ENCODE measurements at regions not wholly inside any gene's neighbourhood (a gene's known extent, or its start where the extent isn't known, plus 50 kb on each side); places are given as distances from the start of the nearest gene placed in this dataset.
"Not testable (repeated sequence)": the region's sequence is repeated elsewhere in the genome, so short reads cannot be mapped to it uniquely, and the experiment has no call there.

GRCh38 chr3:80350771-80351170 lies 583.0 kb upstream of the ROBO1 start:
- no peak for ATAC-seq
- DNase-seq: no peak
- no peaks in the 10 kb centered on the region for H3K4me1 Mint-ChIP-seq (ENCODE audit: low read depth)
- ChIA-PET CTCF (no interaction called here), POLR2A (no interaction called here)
- no peak overlapping the region for H3K4me3 Mint-ChIP-seq
- no peaks in the 10 kb centered on the region for H3K27me3 Mint-ChIP-seq (ENCODE audit: low read depth)
- peaks cover 19% of the 10 kb centered on the region for H3K9me3 Mint-ChIP-seq (ENCODE audit: insufficient read depth)
- no peak overlapping the region for H3K27ac Mint-ChIP-seq
- H3K36me3 Mint-ChIP-seq (ENCODE audit: low read depth): no peaks in the 10 kb centered on the region

GRCh38 chr3:80338366-80338765 lies 570.6 kb upstream of the ROBO1 start:
- ChIA-PET CTCF (no interaction called here), POLR2A (no interaction called here)
- no peak overlapping the region for H3K27ac Mint-ChIP-seq
- no peak for DNase-seq
- no peaks in the 10 kb centered on the region for H3K4me1 Mint-ChIP-seq (ENCODE audit: low read depth)
- peaks cover 16% of the 10 kb centered on the region for H3K9me3 Mint-ChIP-seq (ENCODE audit: insufficient read depth)
- H3K4me3 Mint-ChIP-seq: no peak overlapping the region
- H3K36me3 Mint-ChIP-seq (ENCODE audit: low read depth): no peaks in the 10 kb centered on the region
- ATAC-seq: no peak
- no peaks in the 10 kb centered on the region for H3K27me3 Mint-ChIP-seq (ENCODE audit: low read depth)

- Mint-ChIP-seq H3K27me3 (ENCODE audit: low read depth) (no peaks in the 10 kb centered on the region), H3K9me3 (ENCODE audit: insufficient read depth) (peaks cover 24% of the 10 kb centered on the region), H3K4me3 (no peak overlapping the region), H3K27ac (no peak overlapping the region), H3K36me3 (ENCODE audit: low read depth) (no peaks in the 10 kb centered on the region), H3K4me1 (ENCODE audit: low read depth) (no peaks in the 10 kb centered on the region)
- ChIA-PET POLR2A (no interaction called here), CTCF (no interaction called here)
- no peak for ATAC-seq
- no peak for DNase-seq
Measured at GRCh38 chr3:80334534-80334933, 566.7 kb upstream of the ROBO1 start.

DNA sequence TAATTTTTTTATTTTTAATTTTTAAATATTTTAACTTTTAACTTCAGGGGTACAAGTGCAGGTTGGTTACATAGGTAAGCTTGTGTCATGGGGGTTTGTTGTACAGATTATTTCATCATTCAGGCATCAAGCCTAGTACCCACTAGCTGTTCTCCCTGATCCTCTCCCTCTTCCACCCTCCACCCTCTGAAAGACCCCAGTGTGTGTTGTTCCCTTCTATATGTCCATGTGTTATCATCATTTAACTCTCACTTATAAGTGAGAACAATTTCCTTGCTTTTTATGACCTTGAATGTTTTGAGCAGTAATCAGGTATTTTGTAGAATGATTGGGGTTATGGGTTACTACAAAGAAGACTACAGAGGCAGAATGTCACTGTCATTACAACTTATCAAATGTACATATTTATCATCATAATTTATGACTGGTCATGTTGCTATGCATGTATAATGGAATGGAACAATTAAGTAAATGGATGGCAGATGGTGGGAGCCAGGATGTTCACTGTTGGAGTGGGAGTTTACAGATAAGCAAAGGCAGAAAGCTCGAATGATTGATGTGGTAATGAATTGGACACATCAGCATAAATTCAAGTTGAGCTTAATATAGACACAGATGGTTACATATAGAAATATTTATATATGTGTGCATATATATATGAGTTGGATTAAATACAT lies 563.8 kb upstream of the ROBO1 start:
- ATAC-seq: no peak
- Mint-ChIP-seq H3K36me3 (ENCODE audit: low read depth) (no peaks in the 10 kb centered on the region), H3K4me3 (no peak overlapping the region), H3K27ac (no peak overlapping the region), H3K27me3 (ENCODE audit: low read depth) (no peaks in the 10 kb centered on the region), H3K9me3 (ENCODE audit: insufficient read depth) (peaks cover 20% of the 10 kb centered on the region), H3K4me1 (ENCODE audit: low read depth) (no peaks in the 10 kb centered on the region)
- POLR2A ChIA-PET: no interaction called here
- no peak for DNase-seq
- CTCF ChIA-PET: no interaction called here

DNA sequence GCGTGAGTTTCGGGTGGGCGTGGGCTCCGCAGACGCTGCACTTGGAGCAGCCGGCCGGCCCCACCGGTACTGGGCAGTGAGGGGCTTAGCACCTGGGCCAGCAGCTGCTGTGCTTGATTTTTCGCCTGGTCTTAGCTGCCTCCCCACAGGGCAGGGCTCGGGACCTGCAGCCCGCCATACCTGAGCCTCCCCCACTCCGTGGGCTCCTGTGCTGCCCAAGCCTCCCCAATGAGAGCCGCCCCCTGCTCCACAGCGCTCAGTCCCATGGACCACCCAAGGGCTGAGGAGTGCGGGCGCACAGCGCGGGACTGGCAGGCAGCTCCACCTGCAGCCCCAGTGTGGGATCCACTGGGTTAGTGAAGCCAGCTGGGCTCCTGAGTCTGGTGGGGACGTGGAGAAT lies 546.7 kb upstream of the ROBO1 start:
- H3K27me3 Mint-ChIP-seq (ENCODE audit: low read depth); H3K4me3 Mint-ChIP-seq; H3K27ac Mint-ChIP-seq; ATAC-seq; H3K36me3 Mint-ChIP-seq (ENCODE audit: low read depth); H3K4me1 Mint-ChIP-seq (ENCODE audit: low read depth); DNase-seq; CTCF ChIA-PET; POLR2A ChIA-PET: not testable (repeated sequence)
- peaks cover 25% of the 10 kb centered on the region for H3K9me3 Mint-ChIP-seq (ENCODE audit: insufficient read depth)

DNA sequence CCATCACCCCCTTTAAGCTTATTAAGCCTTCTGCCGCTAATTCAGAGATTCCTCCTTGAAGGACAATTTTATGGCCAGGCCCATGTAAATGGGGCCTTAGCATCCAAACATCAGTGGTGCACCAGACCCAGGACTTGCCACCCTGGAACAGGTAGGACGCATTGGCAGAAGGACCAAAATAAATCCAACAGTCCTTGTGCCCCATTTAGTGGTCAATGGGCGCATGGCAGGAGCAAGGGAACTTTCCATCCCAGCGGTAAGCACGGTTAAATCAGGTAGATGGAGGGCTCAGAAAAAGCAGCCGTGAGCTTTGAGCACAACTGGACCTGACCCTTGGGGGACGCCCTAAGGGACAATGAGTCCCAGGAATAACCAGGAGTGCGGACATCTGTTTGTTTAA lies 540.8 kb upstream of the ROBO1 start:
- ChIA-PET POLR2A (no interaction called here), CTCF (no interaction called here)
- DNase-seq (no peak), ATAC-seq (no peak)
- Mint-ChIP-seq H3K27ac (no peak overlapping the region), H3K4me3 (no peak overlapping the region), H3K4me1 (ENCODE audit: low read depth) (no peaks in the 10 kb centered on the region), H3K27me3 (ENCODE audit: low read depth) (no peaks in the 10 kb centered on the region), H3K36me3 (ENCODE audit: low read depth) (no peaks in the 10 kb centered on the region), H3K9me3 (ENCODE audit: insufficient read depth) (peaks cover 17% of the 10 kb centered on the region)

DNA sequence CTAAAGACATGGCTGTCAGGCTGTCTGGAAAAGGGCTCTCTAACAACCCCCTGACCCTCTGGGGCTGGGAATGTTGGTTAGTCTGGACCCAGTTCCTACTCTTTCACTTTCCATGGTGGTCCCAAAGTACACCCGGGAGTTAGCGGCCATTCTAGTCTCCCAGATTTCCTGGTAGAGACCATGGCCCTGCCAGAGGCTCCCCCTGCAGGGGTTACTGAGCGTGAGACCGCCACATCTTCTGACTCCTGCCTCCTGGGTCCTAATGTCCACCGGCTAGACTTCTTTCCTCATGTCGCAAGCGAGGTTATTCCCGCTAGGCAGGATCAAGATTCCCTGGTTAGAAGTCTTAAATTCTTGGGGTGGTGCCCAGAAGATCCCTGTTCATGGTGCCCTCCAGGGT lies 540.0 kb upstream of the ROBO1 start:
- H3K36me3 Mint-ChIP-seq (ENCODE audit: low read depth): no peaks in the 10 kb centered on the region
- no peak for ATAC-seq
- H3K27ac Mint-ChIP-seq: no peak overlapping the region

GRCh38 chr3:80297720-80298119 lies 529.9 kb upstream of the ROBO1 start:
- CTCF ChIA-PET: no interaction called here
- POLR2A ChIA-PET: no interaction called here
- Mint-ChIP-seq H3K27ac (no peak overlapping the region), H3K9me3 (ENCODE audit: insufficient read depth) (peaks cover 15% of the 10 kb centered on the region), H3K4me3 (no peak overlapping the region), H3K36me3 (ENCODE audit: low read depth) (no peaks in the 10 kb centered on the region), H3K27me3 (ENCODE audit: low read depth) (no peaks in the 10 kb centered on the region), H3K4me1 (ENCODE audit: low read depth) (no peaks in the 10 kb centered on the region)
- DNase-seq: no peak
- no peak for ATAC-seq

More for the DNA sequence above, 540.0 kb upstream of the ROBO1 start:
- Mint-ChIP-seq H3K4me3 (no peak overlapping the region), H3K27me3 (ENCODE audit: low read depth) (no peaks in the 10 kb centered on the region), H3K9me3 (ENCODE audit: insufficient read depth) (peaks cover 17% of the 10 kb centered on the region), H3K4me1 (ENCODE audit: low read depth) (no peaks in the 10 kb centered on the region)
- no peak for DNase-seq
- CTCF ChIA-PET: no interaction called here
- POLR2A ChIA-PET: no interaction called here

DNA sequence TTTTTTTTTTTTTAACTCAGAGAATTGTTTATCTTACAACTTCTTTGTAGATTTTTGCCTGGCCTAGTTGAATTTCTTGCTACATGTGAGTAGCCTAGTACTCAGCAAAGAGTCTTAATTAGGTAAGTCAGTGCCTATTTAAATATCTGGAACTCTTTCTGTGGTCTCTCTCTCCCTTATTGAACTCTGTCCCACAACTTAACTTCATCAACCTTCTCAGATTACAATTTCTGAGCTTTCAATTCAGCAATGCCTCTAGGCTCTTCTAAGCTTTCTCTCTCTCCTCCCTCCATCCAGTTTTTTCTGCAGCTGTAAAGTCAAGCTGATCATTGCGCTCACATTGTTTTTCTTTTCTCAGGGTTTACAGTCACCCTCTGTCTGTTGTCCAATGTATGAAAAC lies 517.6 kb upstream of the ROBO1 start:
- ChIA-PET CTCF (no interaction called here), POLR2A (no interaction called here)
- Mint-ChIP-seq H3K36me3 (ENCODE audit: low read depth) (no peaks in the 10 kb centered on the region), H3K4me3 (no peak overlapping the region), H3K4me1 (ENCODE audit: low read depth) (no peaks in the 10 kb centered on the region), H3K27me3 (ENCODE audit: low read depth) (no peaks in the 10 kb centered on the region), H3K27ac (no peak overlapping the region), H3K9me3 (ENCODE audit: insufficient read depth) (peaks cover 7% of the 10 kb centered on the region)
- DNase-seq (no peak), ATAC-seq (no peak)

DNA sequence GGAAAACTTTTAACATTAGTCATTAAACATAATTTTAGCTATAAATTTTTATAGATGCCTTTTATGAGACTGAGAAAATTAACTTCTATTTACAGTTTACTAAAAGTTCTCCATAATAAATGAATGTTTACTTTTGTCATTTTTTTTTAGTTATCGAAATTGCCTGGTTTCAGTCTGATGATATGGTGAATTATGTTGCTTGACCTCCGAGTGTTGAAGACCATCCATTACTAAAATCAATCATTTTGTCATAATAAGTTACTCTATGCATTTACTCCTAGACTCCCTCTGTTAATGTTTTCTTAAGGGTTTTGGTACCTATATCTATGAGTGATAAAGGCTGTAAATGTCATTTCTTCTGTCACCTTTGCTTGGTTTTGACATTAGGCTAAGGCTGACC lies 516.0 kb upstream of the ROBO1 start:
- CTCF ChIA-PET: no interaction called here
- POLR2A ChIA-PET: no interaction called here
- H3K36me3 Mint-ChIP-seq (ENCODE audit: low read depth): no peaks in the 10 kb centered on the region
- ATAC-seq: no peak
- no peak overlapping the region for H3K27ac Mint-ChIP-seq
- no peaks in the 10 kb centered on the region for H3K27me3 Mint-ChIP-seq (ENCODE audit: low read depth)
- H3K4me1 Mint-ChIP-seq (ENCODE audit: low read depth): no peaks in the 10 kb centered on the region
- DNase-seq: no peak
- peaks cover 7% of the 10 kb centered on the region for H3K9me3 Mint-ChIP-seq (ENCODE audit: insufficient read depth)
- no peak overlapping the region for H3K4me3 Mint-ChIP-seq

DNA sequence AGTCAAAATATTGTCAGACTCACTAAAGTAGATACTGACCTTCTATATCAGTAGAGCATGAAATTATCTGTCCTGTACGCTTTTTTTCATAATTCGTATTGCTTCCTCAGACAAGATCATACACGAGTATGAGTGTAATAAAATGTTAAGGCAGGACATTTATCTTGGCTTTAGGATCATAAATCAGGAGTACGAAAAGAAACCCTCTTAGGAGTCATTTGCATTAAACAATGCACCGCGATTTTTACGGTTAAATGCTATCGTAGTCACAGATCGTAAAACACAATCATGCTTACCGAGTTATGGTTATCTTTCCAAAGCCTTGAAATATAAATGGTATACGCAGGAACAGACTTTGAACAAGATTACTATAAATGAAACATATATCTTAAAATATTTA lies 510.3 kb upstream of the ROBO1 start:
- no peak for ATAC-seq
- ChIA-PET CTCF (no interaction called here), POLR2A (no interaction called here)
- no peak for DNase-seq
- Mint-ChIP-seq H3K36me3 (ENCODE audit: low read depth) (no peaks in the 10 kb centered on the region), H3K9me3 (ENCODE audit: insufficient read depth) (no peaks in the 10 kb centered on the region), H3K4me1 (ENCODE audit: low read depth) (no peaks in the 10 kb centered on the region), H3K27ac (no peak overlapping the region), H3K4me3 (no peak overlapping the region), H3K27me3 (ENCODE audit: low read depth) (no peaks in the 10 kb centered on the region)

DNA sequence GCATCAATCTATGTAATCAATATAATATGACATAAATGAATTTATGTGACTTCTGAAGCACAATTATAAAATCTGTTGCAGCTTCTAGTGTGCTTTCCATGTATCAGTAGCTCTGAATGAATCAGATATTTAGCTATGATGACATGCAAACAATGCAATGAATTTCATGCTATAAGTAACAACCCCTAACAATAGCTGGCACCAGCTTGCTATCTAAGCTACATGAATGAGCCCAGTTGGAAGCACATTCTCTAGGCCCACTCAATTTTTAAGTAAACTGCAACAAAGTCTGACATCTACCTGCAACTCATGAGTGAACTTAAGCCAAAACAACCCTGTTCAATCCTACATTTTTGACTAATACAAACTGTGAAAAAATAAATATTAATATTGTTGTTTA lies 507.3 kb upstream of the ROBO1 start:
- no peaks in the 10 kb centered on the region for H3K36me3 Mint-ChIP-seq (ENCODE audit: low read depth)
- CTCF ChIA-PET: no interaction called here
- DNase-seq: no peak
- no peak overlapping the region for H3K4me3 Mint-ChIP-seq
- ATAC-seq: no peak
- POLR2A ChIA-PET: no interaction called here
- no peaks in the 10 kb centered on the region for H3K4me1 Mint-ChIP-seq (ENCODE audit: low read depth)
- no peak overlapping the region for H3K27ac Mint-ChIP-seq
- no peaks in the 10 kb centered on the region for H3K9me3 Mint-ChIP-seq (ENCODE audit: insufficient read depth)
- no peaks in the 10 kb centered on the region for H3K27me3 Mint-ChIP-seq (ENCODE audit: low read depth)

DNA sequence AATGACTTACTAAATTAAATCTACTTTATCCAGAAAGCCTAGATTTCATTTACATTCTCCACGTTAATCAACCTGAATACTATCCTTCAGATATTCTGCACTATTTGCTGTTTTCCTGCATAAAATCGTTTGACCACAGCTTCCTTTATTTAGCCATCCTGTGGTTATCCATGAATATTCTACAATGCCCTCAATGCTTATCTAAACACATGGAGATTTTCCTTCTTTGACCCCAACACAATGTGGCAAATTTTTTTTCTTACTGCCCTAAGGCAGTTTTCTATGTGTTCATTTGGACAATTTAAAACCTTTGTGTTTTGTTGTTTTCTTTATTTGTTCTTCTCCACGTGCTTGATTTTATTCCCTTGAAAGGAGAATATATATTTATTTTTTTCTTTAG lies 495.5 kb upstream of the ROBO1 start:
- no peaks in the 10 kb centered on the region for H3K4me1 Mint-ChIP-seq (ENCODE audit: low read depth)
- DNase-seq (no peak), ATAC-seq (no peak)
- H3K4me3 Mint-ChIP-seq: no peak overlapping the region
- CTCF ChIA-PET: no interaction called here
- peaks cover 16% of the 10 kb centered on the region for H3K9me3 Mint-ChIP-seq (ENCODE audit: insufficient read depth)
- no peaks in the 10 kb centered on the region for H3K36me3 Mint-ChIP-seq (ENCODE audit: low read depth)
- POLR2A ChIA-PET: no interaction called here
- no peak overlapping the region for H3K27ac Mint-ChIP-seq
- no peaks in the 10 kb centered on the region for H3K27me3 Mint-ChIP-seq (ENCODE audit: low read depth)
